ENCODE measurements at regions not wholly inside any gene's neighbourhood (a gene's known extent, or its start where the extent isn't known, plus 50 kb on each side); places are given as distances from the start of the nearest gene placed in this dataset.
A peak's percentile ranks its signal among the peaks of the same experiment; 100 is the strongest.
"Not testable (repeated sequence)": the region's sequence is repeated elsewhere in the genome, so short reads cannot be mapped to it uniquely, and the experiment has no call there.

- DNase-seq (ENCODE audit: low spot score) = no peak
Measured at GRCh38 chr22:22193923-22194322, 50.7 kb upstream of the VPREB1 start.

GRCh38 chr22:22193462-22193861, 51.1 kb upstream of the VPREB1 start:
- DNase-seq (ENCODE audit: low spot score) = not testable (repeated sequence)

GRCh38 chr22:22193006-22193405, 51.6 kb upstream of the VPREB1 start:
- not testable (repeated sequence) for DNase-seq (ENCODE audit: low spot score)

GRCh38 chr22:22189796-22190195, 54.8 kb upstream of the VPREB1 start:
- not testable (repeated sequence) for DNase-seq (ENCODE audit: low spot score)

- DNase-seq (ENCODE audit: low spot score) = not testable (repeated sequence)
Measured at GRCh38 chr22:22187863-22188262, 56.7 kb upstream of the VPREB1 start.

- no peak for DNase-seq (ENCODE audit: low spot score)
Measured at GRCh38 chr22:22187299-22187698, 57.3 kb upstream of the VPREB1 start.

GRCh38 chr22:22185844-22186499, 58.6 kb upstream of the VPREB1 start:
- no peak for DNase-seq (ENCODE audit: low spot score)

GRCh38 chr22:22185217-22185616, 59.4 kb upstream of the VPREB1 start:
- no peak for DNase-seq (ENCODE audit: low spot score)

GRCh38 chr22:22184277-22184807, 60.2 kb upstream of the VPREB1 start:
- no peak for DNase-seq (ENCODE audit: low spot score)

GRCh38 chr22:22182990-22183264, 61.7 kb upstream of the VPREB1 start:
- no peak for DNase-seq (ENCODE audit: low spot score)

- no peak for DNase-seq (ENCODE audit: low spot score)
Measured at GRCh38 chr22:22182218-22182989, 62.2 kb upstream of the VPREB1 start.

GRCh38 chr22:22181341-22181850, 63.2 kb upstream of the VPREB1 start:
- no peak for DNase-seq (ENCODE audit: low spot score)

GRCh38 chr22:22180738-22181285, 63.8 kb upstream of the VPREB1 start:
- DNase-seq (ENCODE audit: low spot score) = no peak

GRCh38 chr22:22179858-22180257, 64.7 kb upstream of the VPREB1 start:
- no peak for DNase-seq (ENCODE audit: low spot score)

- no peak for DNase-seq (ENCODE audit: low spot score)
Measured at GRCh38 chr22:22178992-22179391, 65.6 kb upstream of the VPREB1 start.

- DNase-seq (ENCODE audit: low spot score) = no peak
Measured at GRCh38 chr22:22178355-22178965, 66.1 kb upstream of the VPREB1 start.

- DNase-seq (ENCODE audit: low spot score) = no peak
Measured at GRCh38 chr22:22176929-22177616, 67.5 kb upstream of the VPREB1 start.

GRCh38 chr22:22172896-22173628, 71.5 kb upstream of the VPREB1 start:
- not testable (repeated sequence) for DNase-seq (ENCODE audit: low spot score)

- DNase-seq (ENCODE audit: low spot score) = peak; percentile 45
Measured at GRCh38 chr22:22171357-22172218, 73.0 kb upstream of the VPREB1 start.

- DNase-seq (ENCODE audit: low spot score) = no peak
Measured at GRCh38 chr22:22169923-22170322, 74.7 kb upstream of the VPREB1 start.

Data from iPS-NIHi11 (cell line).